Esophagus squamous epithelium (tissue), 4 donors: ENCODE measurements at regions not wholly inside any gene's neighbourhood (a gene's known extent, or its start where the extent isn't known, plus 50 kb on each side); places are given as distances from the start of the nearest gene placed in this dataset.

ENCODE experiments used
- CTCF ChIP-seq, 6 experiments: fragments of 450-650 bp in 4 of 6; fragments of 200-600 bp in 2 of 6; sonication (generic) in 2 of 6; IDR thresholded peaks; one replicate each; pipeline ENCODE4 v1.5.1; 2016 to 2019; ENCODE audit warnings: antibody characterized with exemption in 6 of 6, mild to moderate bottlenecking in 4 of 6, moderate library complexity in 4 of 6
- POLR2A ChIP-seq, 4 donors: fragments of 450-650 bp; IDR thresholded peaks; one replicate each; pipeline ENCODE4 v1.6.1; 2017; ENCODE audit warnings: antibody characterized with exemption in 4 of 4, mild to moderate bottlenecking in 4 of 4, moderate library complexity in 3 of 4

DNA sequence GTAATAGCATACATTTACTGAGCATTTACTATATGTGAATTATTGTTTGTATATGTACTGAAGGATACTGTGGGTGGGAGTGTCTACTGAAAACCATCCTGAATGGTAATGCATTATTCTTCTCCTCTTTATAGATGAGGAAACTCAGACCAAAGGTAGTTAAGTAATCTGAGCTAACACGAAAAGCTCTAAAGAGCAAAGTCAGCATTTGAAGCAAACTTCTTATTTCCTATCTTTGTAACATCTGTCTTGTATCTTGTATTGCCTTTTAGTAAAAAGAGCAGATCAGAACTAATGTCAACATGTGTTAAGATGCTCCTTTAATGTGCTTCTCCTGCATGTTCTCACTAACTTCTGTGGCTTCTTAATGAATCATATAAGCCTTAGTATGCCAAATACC, 382.8 kb upstream of the NXPH2 start:
- no peak for TF ChIP-seq CTCF (IDR thresholded peaks at IDR 0.05)
- TF ChIP-seq POLR2A (IDR thresholded peaks at IDR 0.05) = no peak
